ENCODE measurements at regions not wholly inside any gene's neighbourhood (a gene's known extent, or its start where the extent isn't known, plus 50 kb on each side); places are given as distances from the start of the nearest gene placed in this dataset.

GRCh38 chr15:38871638-38872037 is 307.0 kb upstream of the RASGRP1 start:
- H3K27ac ChIP-seq (ENCODE audit: low read length): no peak overlapping the region
- H3K27me3 ChIP-seq (ENCODE audit: low read depth, low read length): no peaks in the 10 kb centered on the region
- no peak overlapping the region for H3K4me3 ChIP-seq (ENCODE audit: low read depth in 1 of 2, low read length in 2 of 2)
- no peaks in the 10 kb centered on the region for H3K4me1 ChIP-seq (ENCODE audit: control insufficient read depth in 1 of 2, insufficient read depth in 2 of 2, low read length in 2 of 2)
- H3K36me3 ChIP-seq (ENCODE audit: control insufficient read depth in 1 of 2, insufficient read depth in 2 of 2, low read length in 2 of 2): peaks cover 0 to 4% of the 10 kb centered on the region in 2 donors
- no peaks in the 10 kb centered on the region for H3K9me3 ChIP-seq (ENCODE audit: control insufficient read depth in 1 of 2, low read length in 2 of 2)

GRCh38 chr15:38872732-38873131 is 308.1 kb upstream of the RASGRP1 start:
- Histone ChIP-seq H3K27ac (ENCODE audit: low read length) (no peak overlapping the region), H3K27me3 (ENCODE audit: low read depth, low read length) (no peaks in the 10 kb centered on the region), H3K4me1 (ENCODE audit: control insufficient read depth in 1 of 2, insufficient read depth in 2 of 2, low read length in 2 of 2) (no peaks in the 10 kb centered on the region), H3K9me3 (ENCODE audit: control insufficient read depth in 1 of 2, low read length in 2 of 2) (no peaks in the 10 kb centered on the region), H3K36me3 (ENCODE audit: control insufficient read depth in 1 of 2, insufficient read depth in 2 of 2, low read length in 2 of 2) (peaks cover 0 to 4% of the 10 kb centered on the region in 2 donors), H3K4me3 (ENCODE audit: low read depth in 1 of 2, low read length in 2 of 2) (no peak overlapping the region)

- H3K27ac ChIP-seq (ENCODE audit: low read length): no peak overlapping the region
- no peaks in the 10 kb centered on the region for H3K9me3 ChIP-seq (ENCODE audit: control insufficient read depth in 1 of 2, low read length in 2 of 2)
- H3K4me1 ChIP-seq (ENCODE audit: control insufficient read depth in 1 of 2, insufficient read depth in 2 of 2, low read length in 2 of 2): no peaks in the 10 kb centered on the region
- no peak overlapping the region for H3K4me3 ChIP-seq (ENCODE audit: low read depth in 1 of 2, low read length in 2 of 2)
- peaks cover 0 to 4% of the 10 kb centered on the region in 2 donors for H3K36me3 ChIP-seq (ENCODE audit: control insufficient read depth in 1 of 2, insufficient read depth in 2 of 2, low read length in 2 of 2)
- no peaks in the 10 kb centered on the region for H3K27me3 ChIP-seq (ENCODE audit: low read depth, low read length)
Observed at GRCh38 chr15:38873158-38873557, 308.5 kb upstream of the RASGRP1 start.

- Histone ChIP-seq H3K36me3 (ENCODE audit: control insufficient read depth in 1 of 2, insufficient read depth in 2 of 2, low read length in 2 of 2) (no peaks in the 10 kb centered on the region), H3K9me3 (ENCODE audit: control insufficient read depth in 1 of 2, low read length in 2 of 2) (no peaks in the 10 kb centered on the region), H3K4me3 (ENCODE audit: low read depth in 1 of 2, low read length in 2 of 2) (no peak overlapping the region), H3K27me3 (ENCODE audit: low read depth, low read length) (no peaks in the 10 kb centered on the region), H3K4me1 (ENCODE audit: control insufficient read depth in 1 of 2, insufficient read depth in 2 of 2, low read length in 2 of 2) (no peaks in the 10 kb centered on the region), H3K27ac (ENCODE audit: low read length) (no peak overlapping the region)
Observed at GRCh38 chr15:38874464-38874863, 309.9 kb upstream of the RASGRP1 start.

- Histone ChIP-seq H3K27ac (ENCODE audit: low read length) (no peak overlapping the region), H3K9me3 (ENCODE audit: control insufficient read depth in 1 of 2, low read length in 2 of 2) (no peaks in the 10 kb centered on the region), H3K4me1 (ENCODE audit: control insufficient read depth in 1 of 2, insufficient read depth in 2 of 2, low read length in 2 of 2) (no peaks in the 10 kb centered on the region), H3K27me3 (ENCODE audit: low read depth, low read length) (no peaks in the 10 kb centered on the region), H3K4me3 (ENCODE audit: low read depth in 1 of 2, low read length in 2 of 2) (no peak overlapping the region), H3K36me3 (ENCODE audit: control insufficient read depth in 1 of 2, insufficient read depth in 2 of 2, low read length in 2 of 2) (no peaks in the 10 kb centered on the region)
Observed at GRCh38 chr15:38876211-38876610, 311.6 kb upstream of the RASGRP1 start.

- Histone ChIP-seq H3K27me3 (ENCODE audit: low read depth, low read length) (no peaks in the 10 kb centered on the region), H3K4me1 (ENCODE audit: control insufficient read depth in 1 of 2, insufficient read depth in 2 of 2, low read length in 2 of 2) (no peaks in the 10 kb centered on the region), H3K9me3 (ENCODE audit: control insufficient read depth in 1 of 2, low read length in 2 of 2) (no peaks in the 10 kb centered on the region), H3K4me3 (ENCODE audit: low read depth in 1 of 2, low read length in 2 of 2) (no peak overlapping the region), H3K36me3 (ENCODE audit: control insufficient read depth in 1 of 2, insufficient read depth in 2 of 2, low read length in 2 of 2) (no peaks in the 10 kb centered on the region), H3K27ac (ENCODE audit: low read length) (no peak overlapping the region)
Observed at GRCh38 chr15:38876621-38877020, 312.0 kb upstream of the RASGRP1 start.

GRCh38 chr15:38877471-38877870 is 312.9 kb upstream of the RASGRP1 start:
- no peaks in the 10 kb centered on the region for H3K36me3 ChIP-seq (ENCODE audit: control insufficient read depth in 1 of 2, insufficient read depth in 2 of 2, low read length in 2 of 2)
- no peak overlapping the region for H3K4me3 ChIP-seq (ENCODE audit: low read depth in 1 of 2, low read length in 2 of 2)
- no peak overlapping the region for H3K27ac ChIP-seq (ENCODE audit: low read length)
- H3K9me3 ChIP-seq (ENCODE audit: control insufficient read depth in 1 of 2, low read length in 2 of 2): no peaks in the 10 kb centered on the region
- no peaks in the 10 kb centered on the region for H3K27me3 ChIP-seq (ENCODE audit: low read depth, low read length)
- no peaks in the 10 kb centered on the region for H3K4me1 ChIP-seq (ENCODE audit: control insufficient read depth in 1 of 2, insufficient read depth in 2 of 2, low read length in 2 of 2)

GRCh38 chr15:38878026-38878425 is 313.4 kb upstream of the RASGRP1 start:
- no peaks in the 10 kb centered on the region for H3K4me1 ChIP-seq (ENCODE audit: control insufficient read depth in 1 of 2, insufficient read depth in 2 of 2, low read length in 2 of 2)
- no peak overlapping the region for H3K4me3 ChIP-seq (ENCODE audit: low read depth in 1 of 2, low read length in 2 of 2)
- no peak overlapping the region for H3K27ac ChIP-seq (ENCODE audit: low read length)
- H3K27me3 ChIP-seq (ENCODE audit: low read depth, low read length): no peaks in the 10 kb centered on the region
- H3K36me3 ChIP-seq (ENCODE audit: control insufficient read depth in 1 of 2, insufficient read depth in 2 of 2, low read length in 2 of 2): no peaks in the 10 kb centered on the region
- no peaks in the 10 kb centered on the region for H3K9me3 ChIP-seq (ENCODE audit: control insufficient read depth in 1 of 2, low read length in 2 of 2)

GRCh38 chr15:38878926-38879325 is 314.3 kb upstream of the RASGRP1 start:
- H3K9me3 ChIP-seq (ENCODE audit: control insufficient read depth in 1 of 2, low read length in 2 of 2): no peaks in the 10 kb centered on the region
- no peak overlapping the region for H3K27ac ChIP-seq (ENCODE audit: low read length)
- no peaks in the 10 kb centered on the region for H3K36me3 ChIP-seq (ENCODE audit: control insufficient read depth in 1 of 2, insufficient read depth in 2 of 2, low read length in 2 of 2)
- no peaks in the 10 kb centered on the region for H3K27me3 ChIP-seq (ENCODE audit: low read depth, low read length)
- H3K4me1 ChIP-seq (ENCODE audit: control insufficient read depth in 1 of 2, insufficient read depth in 2 of 2, low read length in 2 of 2): no peaks in the 10 kb centered on the region
- H3K4me3 ChIP-seq (ENCODE audit: low read depth in 1 of 2, low read length in 2 of 2): no peak overlapping the region

- Histone ChIP-seq H3K27ac (ENCODE audit: low read length) (no peak overlapping the region), H3K4me1 (ENCODE audit: control insufficient read depth in 1 of 2, insufficient read depth in 2 of 2, low read length in 2 of 2) (no peaks in the 10 kb centered on the region), H3K9me3 (ENCODE audit: control insufficient read depth in 1 of 2, low read length in 2 of 2) (no peaks in the 10 kb centered on the region), H3K27me3 (ENCODE audit: low read depth, low read length) (no peaks in the 10 kb centered on the region), H3K36me3 (ENCODE audit: control insufficient read depth in 1 of 2, insufficient read depth in 2 of 2, low read length in 2 of 2) (no peaks in the 10 kb centered on the region), H3K4me3 (ENCODE audit: low read depth in 1 of 2, low read length in 2 of 2) (no peak overlapping the region)
Observed at GRCh38 chr15:38879909-38880471, 315.4 kb upstream of the RASGRP1 start.

GRCh38 chr15:38882221-38882620 is 317.6 kb upstream of the RASGRP1 start:
- Histone ChIP-seq H3K36me3 (ENCODE audit: control insufficient read depth in 1 of 2, insufficient read depth in 2 of 2, low read length in 2 of 2) (no peaks in the 10 kb centered on the region), H3K27ac (ENCODE audit: low read length) (no peak overlapping the region), H3K4me3 (ENCODE audit: low read depth in 1 of 2, low read length in 2 of 2) (no peak overlapping the region), H3K27me3 (ENCODE audit: low read depth, low read length) (no peaks in the 10 kb centered on the region), H3K9me3 (ENCODE audit: control insufficient read depth in 1 of 2, low read length in 2 of 2) (no peaks in the 10 kb centered on the region), H3K4me1 (ENCODE audit: control insufficient read depth in 1 of 2, insufficient read depth in 2 of 2, low read length in 2 of 2) (peaks cover 0 to 4% of the 10 kb centered on the region in 2 donors)

- H3K4me1 ChIP-seq (ENCODE audit: control insufficient read depth in 1 of 2, insufficient read depth in 2 of 2, low read length in 2 of 2): peaks cover 0 to 4% of the 10 kb centered on the region in 2 donors
- no peaks in the 10 kb centered on the region for H3K27me3 ChIP-seq (ENCODE audit: low read depth, low read length)
- H3K27ac ChIP-seq (ENCODE audit: low read length): no peak overlapping the region
- H3K9me3 ChIP-seq (ENCODE audit: control insufficient read depth in 1 of 2, low read length in 2 of 2): no peaks in the 10 kb centered on the region
- no peak overlapping the region for H3K4me3 ChIP-seq (ENCODE audit: low read depth in 1 of 2, low read length in 2 of 2)
- H3K36me3 ChIP-seq (ENCODE audit: control insufficient read depth in 1 of 2, insufficient read depth in 2 of 2, low read length in 2 of 2): no peaks in the 10 kb centered on the region
Observed at GRCh38 chr15:38883987-38884386, 319.4 kb upstream of the RASGRP1 start.

Measured in muscle layer of duodenum (tissue), 2 donors.